A549 (cell line): ENCODE measurements at regions not wholly inside any gene's neighbourhood (a gene's known extent, or its start where the extent isn't known, plus 50 kb on each side); places are given as distances from the start of the nearest gene placed in this dataset.

Experiments used
- BCL3 ChIP-seq: fragments of >200 bp; sonication (Bioruptor Twin); formaldehyde crosslinking; IDR thresholded peaks from 3 replicates; pipeline ENCODE4 v1.6.1; 2016
- CBX8 ChIP-seq: fragments of 200-600 bp; sonication (generic); IDR thresholded peaks from 2 replicates; pipeline ENCODE4 v1.6.1; 2016
- CHD2 ChIP-seq: fragments of 150-350 bp; IDR thresholded peaks from 2 replicates; pipeline ENCODE4 v1.6.1; 2014; ENCODE audit warnings: low read length; ENCODE audit not compliant: partially characterized antibody
- CTCF ChIP-seq: fragments of >200 bp; sonication (Bioruptor Twin); formaldehyde crosslinking; IDR thresholded peaks from 3 replicates; pipeline ENCODE4 v1.5.1; 2016
- HDAC2 ChIP-seq: fragments of 200-600 bp; sonication (generic); IDR thresholded peaks from 2 replicates; pipeline ENCODE4 v1.6.1; 2016
- JUNB ChIP-seq: fragments of >200 bp; sonication (Bioruptor Twin); formaldehyde crosslinking; IDR thresholded peaks from 2 replicates; pipeline ENCODE4 v1.6.1; 2016
- MAZ ChIP-seq: fragments of 150-350 bp; IDR thresholded peaks from 2 replicates; pipeline ENCODE4 v1.6.1; 2014; ENCODE audit warnings: antibody characterized with exemption, low read depth, low read length, borderline replicate concordance
- PHF8 ChIP-seq: fragments of 200-600 bp; sonication (generic); IDR thresholded peaks from 2 replicates; pipeline ENCODE4 v1.6.1; 2016; ENCODE audit warnings: low read depth, mild to moderate bottlenecking, antibody characterized with exemption, moderate library complexity, borderline replicate concordance
- POLR2A ChIP-seq: IDR thresholded peaks from 2 replicates; pipeline ENCODE4 v1.6.1; 2012; ENCODE audit warnings: mild to moderate bottlenecking, low read length
- POLR2AphosphoS2 ChIP-seq: conservative IDR thresholded peaks from 2 replicates; pipeline ENCODE4 v1.6.1; 2012; ENCODE audit warnings: low read length, improper control_type of control experiment, inconsistent platforms
- RFX5 ChIP-seq: fragments of 450-650 bp; IDR thresholded peaks from 2 replicates; pipeline ENCODE4 v1.7.1; 2014; ENCODE audit warnings: antibody characterized with exemption, mild to moderate bottlenecking, moderate library complexity

DNA sequence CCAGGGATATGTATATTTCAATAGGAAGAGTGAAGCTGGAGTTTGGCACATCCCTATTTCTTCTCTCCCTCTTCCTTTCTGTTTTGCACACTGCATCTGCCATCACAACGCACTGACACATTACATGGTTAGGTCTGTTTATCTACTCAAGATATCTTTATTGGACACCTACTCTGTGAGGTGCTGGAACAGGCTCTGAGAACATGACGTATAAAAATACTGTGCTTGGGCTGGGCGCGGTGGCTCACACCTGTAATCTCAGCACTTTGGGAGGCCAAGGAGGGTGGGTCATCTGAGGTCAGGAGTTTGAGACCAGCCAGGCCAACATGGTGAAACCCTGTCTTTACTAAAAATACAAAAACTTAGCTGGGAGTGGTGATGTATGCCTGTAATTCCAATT lies 653.3 kb downstream of the SLC4A3 start:
- TF ChIP-seq CTCF (no peak), POLR2AphosphoS2 (no peak), CHD2 (no peak), JUNB (no peak), PHF8 (no peak), POLR2A (no peak), HDAC2 (no peak), BCL3 (no peak), CBX8 (no peak), RFX5 (no peak), MAZ (no peak)
